ENCODE measurements at regions not wholly inside any gene's neighbourhood (a gene's known extent, or its start where the extent isn't known, plus 50 kb on each side); places are given as distances from the start of the nearest gene placed in this dataset.
"Not testable (repeated sequence)": the region's sequence is repeated elsewhere in the genome, so short reads cannot be mapped to it uniquely, and the experiment has no call there.

DNA sequence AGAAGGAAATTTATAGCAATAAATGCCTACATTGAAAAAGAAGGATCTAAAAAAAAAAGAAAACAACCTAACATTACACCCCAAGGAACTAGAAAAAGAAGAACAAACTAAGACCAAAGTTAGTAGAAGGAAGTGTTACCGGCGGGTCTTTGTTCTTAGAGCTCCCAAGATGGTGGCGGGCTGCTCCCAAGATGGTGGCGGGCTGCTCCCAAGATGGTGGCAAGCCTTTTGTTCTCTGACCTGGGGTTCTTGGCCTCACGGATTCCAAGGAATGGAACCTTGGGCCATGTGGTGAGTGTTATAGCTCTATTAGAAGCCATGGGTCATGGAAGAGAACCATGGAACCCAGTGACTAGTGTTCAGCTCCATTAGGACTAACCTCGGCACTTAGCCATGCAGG lies 71.8 kb upstream of the PRRC2C start:
- TF ChIP-seq, protein P1, sequence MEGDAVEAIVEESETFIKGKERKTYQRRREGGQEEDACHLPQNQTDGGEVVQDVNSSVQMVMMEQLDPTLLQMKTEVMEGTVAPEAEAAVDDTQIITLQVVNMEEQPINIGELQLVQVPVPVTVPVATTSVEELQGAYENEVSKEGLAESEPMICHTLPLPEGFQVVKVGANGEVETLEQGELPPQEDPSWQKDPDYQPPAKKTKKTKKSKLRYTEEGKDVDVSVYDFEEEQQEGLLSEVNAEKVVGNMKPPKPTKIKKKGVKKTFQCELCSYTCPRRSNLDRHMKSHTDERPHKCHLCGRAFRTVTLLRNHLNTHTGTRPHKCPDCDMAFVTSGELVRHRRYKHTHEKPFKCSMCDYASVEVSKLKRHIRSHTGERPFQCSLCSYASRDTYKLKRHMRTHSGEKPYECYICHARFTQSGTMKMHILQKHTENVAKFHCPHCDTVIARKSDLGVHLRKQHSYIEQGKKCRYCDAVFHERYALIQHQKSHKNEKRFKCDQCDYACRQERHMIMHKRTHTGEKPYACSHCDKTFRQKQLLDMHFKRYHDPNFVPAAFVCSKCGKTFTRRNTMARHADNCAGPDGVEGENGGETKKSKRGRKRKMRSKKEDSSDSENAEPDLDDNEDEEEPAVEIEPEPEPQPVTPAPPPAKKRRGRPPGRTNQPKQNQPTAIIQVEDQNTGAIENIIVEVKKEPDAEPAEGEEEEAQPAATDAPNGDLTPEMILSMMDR (IDR thresholded peaks at IDR 0.05) = not testable (repeated sequence)
- TF ChIP-seq EZH2 (IDR thresholded peaks at IDR 0.05; ENCODE audit: borderline replicate concordance, insufficient read depth, low read depth, low read length, poor library complexity, severe bottlenecking) = not testable (repeated sequence)
